Upper lobe of left lung (tissue), 6 donors: ENCODE measurements at regions not wholly inside any gene's neighbourhood (a gene's known extent, or its start where the extent isn't known, plus 50 kb on each side); places are given as distances from the start of the nearest gene placed in this dataset.

Source experiments
- ATAC-seq, 2 donors: fragments of 200-7000 bp; cut with Tn5 transposase; one replicate each; pipeline ENCODE4 v1.9.1; 2022; ENCODE audit warnings: mild to moderate bottlenecking in 2 of 2, moderate library complexity in 2 of 2; ENCODE audit not compliant: low FRiP score in 2 of 2
- DNase-seq, 2 donors: peaks; one replicate each; pipeline ENCODE4 v3.0.0-alpha.2; 2019 to 2020
- H3K27ac ChIP-seq, 4 donors: fragments of 200-600 bp; sonication (generic); one replicate each; pipeline ENCODE4 v1.5.1; 2016 to 2019
- H3K27me3 ChIP-seq, 4 donors: fragments of 200-600 bp; sonication (generic); one replicate each; pipeline ENCODE4 v1.5.1; 2017 to 2019
- H3K36me3 ChIP-seq, 4 donors: fragments of 200-600 bp; sonication (generic); one replicate each; pipeline ENCODE4 v1.5.1; 2016 to 2019
- H3K4me1 ChIP-seq, 4 donors: fragments of 200-600 bp; sonication (generic); one replicate each; pipeline ENCODE4 v1.5.1; 2018 to 2019
- H3K4me3 ChIP-seq, 4 donors: fragments of 200-600 bp; sonication (generic); one replicate each; pipeline ENCODE4 v1.5.1; 2017 to 2019; ENCODE audit warnings: mild to moderate bottlenecking in 2 of 4, moderate library complexity in 1 of 4
- H3K9me3 ChIP-seq, 4 donors: fragments of 200-600 bp; sonication (generic); one replicate each; pipeline ENCODE4 v1.5.1; 2018 to 2019
- CTCF ChIP-seq, 6 experiments: fragments of 450-650 bp in 4 of 6; fragments of 200-600 bp in 2 of 6; sonication (generic) in 2 of 6; IDR thresholded peaks; one replicate each; pipeline ENCODE4 v1.5.1; 2016 to 2019; ENCODE audit warnings: antibody characterized with exemption in 6 of 6
- EP300 ChIP-seq, 4 donors: sonication (generic); formaldehyde crosslinking; IDR thresholded peaks; one replicate each; pipeline ENCODE4 v1.5.1; 2017; ENCODE audit warnings: antibody characterized with exemption in 4 of 4, control low read depth in 2 of 4
- POLR2A ChIP-seq, 4 donors: fragments of 450-650 bp; IDR thresholded peaks; one replicate each; pipeline ENCODE4 v1.5.1; 2016 to 2017; ENCODE audit warnings: antibody characterized with exemption in 4 of 4, mild to moderate bottlenecking in 2 of 4
- POLR2AphosphoS5 ChIP-seq, 2 donors: sonication (generic); formaldehyde crosslinking; IDR thresholded peaks; one replicate each; pipeline ENCODE4 v1.5.1; 2017; ENCODE audit warnings: antibody characterized with exemption in 2 of 2
- WGBS, 2 donors: methylation state at CpG; one replicate each; pipeline ENCODE4 v1.1.5; 2017 to 2018; 5-methylcytosine and 5-hydroxymethylcytosine counted together
- donor health status: DM: no; HTN: no; CAD: no; lungs with moderate emphysema.
- donor health status: DM: no; HTN: yes; CAD: no; lungs with severe emphysema.

GRCh38 chr6:752438-752837 is 59.5 kb upstream of the EXOC2 start:
- DNase-seq (no peak), ATAC-seq (no peak)
- Histone ChIP-seq H3K4me3 (no peak overlapping the region), H3K36me3 (no peaks in the 10 kb centered on the region), H3K9me3 (no peaks in the 10 kb centered on the region), H3K27ac (no peak overlapping the region), H3K4me1 (peaks cover 0 to 2% (median under 1%) of the 10 kb centered on the region in 4 donors), H3K27me3 (no peaks in the 10 kb centered on the region)
- TF ChIP-seq CTCF (IDR thresholded peaks at IDR 0.05) (no peak), EP300 (IDR thresholded peaks at IDR 0.05) (no peak), POLR2AphosphoS5 (IDR thresholded peaks at IDR 0.05) (no peak), POLR2A (IDR thresholded peaks at IDR 0.05) (no peak)
- WGBS, 2 donors = 87 to 100% methylated on average over 2 of the region's 2 CpGs

GRCh38 chr6:751765-752164 is 58.8 kb upstream of the EXOC2 start:
- ATAC-seq (no peak), DNase-seq (no peak)
- TF ChIP-seq CTCF (IDR thresholded peaks at IDR 0.05) (no peak), POLR2A (IDR thresholded peaks at IDR 0.05) (no peak), POLR2AphosphoS5 (IDR thresholded peaks at IDR 0.05) (no peak), EP300 (IDR thresholded peaks at IDR 0.05) (no peak)
- Histone ChIP-seq H3K27me3 (no peaks in the 10 kb centered on the region), H3K9me3 (no peaks in the 10 kb centered on the region), H3K4me1 (peaks cover 0 to 4% (median 1%) of the 10 kb centered on the region in 4 donors), H3K27ac (no peak overlapping the region), H3K4me3 (no peak overlapping the region), H3K36me3 (no peaks in the 10 kb centered on the region)
- WGBS, 2 donors = 62 to 73% methylated on average over 4 of the region's 4 CpGs

GRCh38 chr6:747921-748320 is 55.0 kb upstream of the EXOC2 start:
- DNase-seq (no peak), ATAC-seq (no peak)
- H3K36me3 ChIP-seq = no peaks in the 10 kb centered on the region
- H3K27me3 ChIP-seq = no peaks in the 10 kb centered on the region
- no peaks in the 10 kb centered on the region for H3K9me3 ChIP-seq
- no peak overlapping the region for H3K4me3 ChIP-seq
- peaks cover 0 to 4% (median 1%) of the 10 kb centered on the region in 4 donors for H3K4me1 ChIP-seq
- H3K27ac ChIP-seq = peak overlapping the region in 2 of 4 donors; percentile 32 to 33
- TF ChIP-seq POLR2AphosphoS5 (IDR thresholded peaks at IDR 0.05) (no peak), EP300 (IDR thresholded peaks at IDR 0.05) (no peak), POLR2A (IDR thresholded peaks at IDR 0.05) (no peak), CTCF (IDR thresholded peaks at IDR 0.05) (no peak)
- WGBS, 2 donors = 73 to 85% methylated on average over 4 of the region's 4 CpGs

GRCh38 chr6:747028-747427 is 54.1 kb upstream of the EXOC2 start:
- no peak overlapping the region for H3K27ac ChIP-seq
- WGBS, 2 donors = 55 to 67% methylated on average over 4 of the region's 4 CpGs
- DNase-seq (no peak), ATAC-seq (no peak)
- no peak overlapping the region for H3K4me3 ChIP-seq
- no peaks in the 10 kb centered on the region for H3K9me3 ChIP-seq
- TF ChIP-seq CTCF (IDR thresholded peaks at IDR 0.05) = no peak
- no peak for TF ChIP-seq POLR2A (IDR thresholded peaks at IDR 0.05)
- TF ChIP-seq POLR2AphosphoS5 (IDR thresholded peaks at IDR 0.05) = no peak
- no peak for TF ChIP-seq EP300 (IDR thresholded peaks at IDR 0.05)
- no peaks in the 10 kb centered on the region for H3K27me3 ChIP-seq
- peaks cover 0 to 4% (median 1%) of the 10 kb centered on the region in 4 donors for H3K4me1 ChIP-seq
- H3K36me3 ChIP-seq = no peaks in the 10 kb centered on the region

- Histone ChIP-seq H3K27me3 (no peaks in the 10 kb centered on the region), H3K27ac (no peak overlapping the region), H3K4me1 (peaks cover 0 to 4% (median 1%) of the 10 kb centered on the region in 4 donors), H3K9me3 (no peaks in the 10 kb centered on the region), H3K4me3 (no peak overlapping the region), H3K36me3 (no peaks in the 10 kb centered on the region)
- ATAC-seq (no peak), DNase-seq (no peak)
- WGBS, 2 donors = 78 to 81% methylated on average over 7 of the region's 7 CpGs
- TF ChIP-seq POLR2A (IDR thresholded peaks at IDR 0.05) (no peak), CTCF (IDR thresholded peaks at IDR 0.05) (no peak), POLR2AphosphoS5 (IDR thresholded peaks at IDR 0.05) (no peak), EP300 (IDR thresholded peaks at IDR 0.05) (no peak)
These were observed 51.9 kb upstream of the EXOC2 start for GRCh38 chr6:744666-745353.
